ENCODE measurements at regions not wholly inside any gene's neighbourhood (a gene's known extent, or its start where the extent isn't known, plus 50 kb on each side); places are given as distances from the start of the nearest gene placed in this dataset.

GRCh38 chr12:115500872-115501271 lies 776.6 kb downstream of the MED13L start:
- TF ChIP-seq CTCF (conservative IDR thresholded peaks at IDR 0.05; ENCODE audit: low read depth, low read length), result no peak
- no peak for TF ChIP-seq EZH2 (IDR thresholded peaks at IDR 0.05; ENCODE audit: low read length, unreplicated experiment)
